GM12878 (cell line): ENCODE measurements at regions not wholly inside any gene's neighbourhood (a gene's known extent, or its start where the extent isn't known, plus 50 kb on each side); places are given as distances from the start of the nearest gene placed in this dataset.

Experiments used
- CBX5 ChIP-seq: sonication (generic); IDR thresholded peaks from 2 replicates; pipeline ENCODE4 v1.6.1; 2016; ENCODE audit warnings: low read depth, moderate library complexity, mild to moderate bottlenecking, inconsistent platforms
- IRF3 ChIP-seq: fragments of 450-650 bp; IDR thresholded peaks from 2 replicates; pipeline ENCODE4 v1.6.1; 2014; ENCODE audit warnings: mild to moderate bottlenecking
- NFYA ChIP-seq: IDR thresholded peaks from 2 replicates; pipeline ENCODE4 v1.6.1; 2011; ENCODE audit warnings: low read depth, mild to moderate bottlenecking, low read length, improper control_type of control experiment, borderline replicate concordance
- NR2C1 ChIP-seq: fragments of 450-650 bp; IDR thresholded peaks from 2 replicates; pipeline ENCODE4 v1.6.1; 2017; ENCODE audit warnings: antibody characterized with exemption, mild to moderate bottlenecking, moderate library complexity
- RAD51 ChIP-seq: fragments of 450-650 bp; IDR thresholded peaks from 2 replicates; pipeline ENCODE4 v1.6.1; 2016; ENCODE audit warnings: moderate library complexity, mild to moderate bottlenecking, inconsistent platforms
- RBBP5 ChIP-seq: fragments of 200-600 bp; sonication (generic); conservative IDR thresholded peaks from 2 replicates; pipeline ENCODE4 v1.6.1; 2016
- SIN3A ChIP-seq: IDR thresholded peaks from 2 replicates; pipeline ENCODE4 v1.6.1; 2012; ENCODE audit warnings: low read depth, low read length, improper control_type of control experiment
- ZBTB33 ChIP-seq: fragments of 450-650 bp; IDR thresholded peaks from 2 replicates; pipeline ENCODE4 v1.6.1; 2017; ENCODE audit warnings: mild to moderate bottlenecking
- ZNF207 ChIP-seq: fragments of 450-650 bp; IDR thresholded peaks from 2 replicates; pipeline ENCODE4 v1.6.1; 2014; ENCODE audit warnings: antibody characterized with exemption, mild to moderate bottlenecking, borderline replicate concordance
- TF ChIP-seq, protein P1 (sequence below): fragments of 450-650 bp; formaldehyde crosslinking; IDR thresholded peaks from 2 replicates; pipeline ENCODE4 v1.5.0; 2022; ENCODE audit warnings: mild to moderate bottlenecking, missing genetic modification characterization
- TF ChIP-seq, protein P2 (sequence below): fragments of 450-650 bp; IDR thresholded peaks from 2 replicates; pipeline ENCODE4 v1.6.1; 2017; ENCODE audit warnings: antibody characterized with exemption, mild to moderate bottlenecking, moderate library complexity

DNA sequence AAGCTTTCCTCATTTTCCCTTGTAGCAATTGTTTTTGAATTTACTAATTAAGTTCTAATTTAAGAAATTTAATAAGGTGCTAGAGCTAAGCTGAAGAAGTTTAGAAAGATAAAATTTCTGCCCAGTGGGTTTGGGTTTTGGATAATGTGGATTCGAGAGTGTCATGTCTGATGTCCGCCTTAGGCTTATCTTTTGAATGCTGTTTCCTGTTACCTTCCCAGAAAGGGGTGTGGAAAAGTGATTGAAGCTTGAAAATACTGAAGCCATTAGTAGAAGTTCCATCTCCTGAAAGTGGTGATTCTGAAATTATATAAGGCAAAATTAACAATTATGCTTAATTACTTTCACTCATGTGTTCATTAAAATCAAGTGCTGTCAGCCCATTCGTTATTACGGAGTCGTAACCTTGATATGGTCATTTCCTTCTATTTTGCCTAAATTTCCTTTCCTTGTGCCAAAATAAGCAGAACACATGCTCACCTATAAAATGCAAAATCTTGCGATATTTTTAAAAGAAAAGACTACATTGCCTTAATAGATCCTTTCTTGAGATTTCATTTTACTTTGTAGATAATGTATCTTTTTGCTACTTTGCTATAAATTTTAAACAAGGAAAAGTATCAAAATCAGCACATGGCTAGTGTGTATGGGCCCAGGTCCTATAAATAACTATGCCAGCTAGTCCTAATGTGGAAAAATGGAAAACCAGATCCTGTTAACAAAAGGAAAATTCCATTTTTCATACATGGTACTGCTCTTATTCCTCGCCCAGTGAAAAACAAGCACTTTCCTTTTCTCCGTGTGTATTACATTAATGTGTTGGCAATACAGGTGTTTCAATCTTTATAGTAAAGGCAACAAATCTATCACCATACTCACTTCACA, 97.3 kb downstream of the ICOS start (continued):
- TF ChIP-seq ZBTB33 (no peak), RAD51 (no peak), RBBP5 (no peak), CBX5 (no peak), NFYA (no peak), IRF3 (no peak), ZNF207 (no peak), NR2C1 (no peak), SIN3A (no peak)
- TF ChIP-seq, protein P1, sequence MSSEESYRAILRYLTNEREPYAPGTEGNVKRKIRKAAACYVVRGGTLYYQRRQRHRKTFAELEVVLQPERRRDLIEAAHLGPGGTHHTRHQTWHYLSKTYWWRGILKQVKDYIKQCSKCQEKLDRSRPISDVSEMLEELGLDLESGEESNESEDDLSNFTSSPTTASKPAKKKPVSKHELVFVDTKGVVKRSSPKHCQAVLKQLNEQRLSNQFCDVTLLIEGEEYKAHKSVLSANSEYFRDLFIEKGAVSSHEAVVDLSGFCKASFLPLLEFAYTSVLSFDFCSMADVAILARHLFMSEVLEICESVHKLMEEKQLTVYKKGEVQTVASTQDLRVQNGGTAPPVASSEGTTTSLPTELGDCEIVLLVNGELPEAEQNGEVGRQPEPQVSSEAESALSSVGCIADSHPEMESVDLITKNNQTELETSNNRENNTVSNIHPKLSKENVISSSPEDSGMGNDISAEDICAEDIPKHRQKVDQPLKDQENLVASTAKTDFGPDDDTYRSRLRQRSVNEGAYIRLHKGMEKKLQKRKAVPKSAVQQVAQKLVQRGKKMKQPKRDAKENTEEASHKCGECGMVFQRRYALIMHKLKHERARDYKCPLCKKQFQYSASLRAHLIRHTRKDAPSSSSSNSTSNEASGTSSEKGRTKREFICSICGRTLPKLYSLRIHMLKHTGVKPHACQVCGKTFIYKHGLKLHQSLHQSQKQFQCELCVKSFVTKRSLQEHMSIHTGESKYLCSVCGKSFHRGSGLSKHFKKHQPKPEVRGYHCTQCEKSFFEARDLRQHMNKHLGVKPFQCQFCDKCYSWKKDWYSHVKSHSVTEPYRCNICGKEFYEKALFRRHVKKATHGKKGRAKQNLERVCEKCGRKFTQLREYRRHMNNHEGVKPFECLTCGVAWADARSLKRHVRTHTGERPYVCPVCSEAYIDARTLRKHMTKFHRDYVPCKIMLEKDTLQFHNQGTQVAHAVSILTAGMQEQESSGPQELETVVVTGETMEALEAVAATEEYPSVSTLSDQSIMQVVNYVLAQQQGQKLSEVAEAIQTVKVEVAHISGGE (CRISPR knock-in tag) = no peak
- TF ChIP-seq, protein P2, sequence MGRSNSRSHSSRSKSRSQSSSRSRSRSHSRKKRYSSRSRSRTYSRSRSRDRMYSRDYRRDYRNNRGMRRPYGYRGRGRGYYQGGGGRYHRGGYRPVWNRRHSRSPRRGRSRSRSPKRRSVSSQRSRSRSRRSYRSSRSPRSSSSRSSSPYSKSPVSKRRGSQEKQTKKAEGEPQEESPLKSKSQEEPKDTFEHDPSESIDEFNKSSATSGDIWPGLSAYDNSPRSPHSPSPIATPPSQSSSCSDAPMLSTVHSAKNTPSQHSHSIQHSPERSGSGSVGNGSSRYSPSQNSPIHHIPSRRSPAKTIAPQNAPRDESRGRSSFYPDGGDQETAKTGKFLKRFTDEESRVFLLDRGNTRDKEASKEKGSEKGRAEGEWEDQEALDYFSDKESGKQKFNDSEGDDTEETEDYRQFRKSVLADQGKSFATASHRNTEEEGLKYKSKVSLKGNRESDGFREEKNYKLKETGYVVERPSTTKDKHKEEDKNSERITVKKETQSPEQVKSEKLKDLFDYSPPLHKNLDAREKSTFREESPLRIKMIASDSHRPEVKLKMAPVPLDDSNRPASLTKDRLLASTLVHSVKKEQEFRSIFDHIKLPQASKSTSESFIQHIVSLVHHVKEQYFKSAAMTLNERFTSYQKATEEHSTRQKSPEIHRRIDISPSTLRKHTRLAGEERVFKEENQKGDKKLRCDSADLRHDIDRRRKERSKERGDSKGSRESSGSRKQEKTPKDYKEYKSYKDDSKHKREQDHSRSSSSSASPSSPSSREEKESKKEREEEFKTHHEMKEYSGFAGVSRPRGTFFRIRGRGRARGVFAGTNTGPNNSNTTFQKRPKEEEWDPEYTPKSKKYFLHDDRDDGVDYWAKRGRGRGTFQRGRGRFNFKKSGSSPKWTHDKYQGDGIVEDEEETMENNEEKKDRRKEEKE = no peak
